ENCODE measurements at regions not wholly inside any gene's neighbourhood (a gene's known extent, or its start where the extent isn't known, plus 50 kb on each side); places are given as distances from the start of the nearest gene placed in this dataset.

- TF ChIP-seq CTCF (IDR thresholded peaks at IDR 0.05) = no peak
- no peak for TF ChIP-seq POLR2AphosphoS5 (IDR thresholded peaks at IDR 0.05)
- no peak for TF ChIP-seq POLR2A (IDR thresholded peaks at IDR 0.05)
- WGBS = 46% methylated on average over 2 of the region's 2 CpGs
- Histone ChIP-seq H3K4me3 (no peak overlapping the region), H3K9me3 (no peaks in the 10 kb centered on the region), H3K27me3 (replicated peaks; ENCODE audit: insufficient read depth) (no peaks in the 10 kb centered on the region), H3K4me1 (replicated peaks) (no peaks in the 10 kb centered on the region), H3K27ac (no peak overlapping the region), H3K36me3 (no peaks in the 10 kb centered on the region)
- no peak for DNase-seq (ENCODE audit: low spot score)
- intact Hi-C loops (cut with DNase I) = no loop called here
Observed at GRCh38 chr2:220365023-220365422, 737.6 kb downstream of the SLC4A3 start.

DNA sequence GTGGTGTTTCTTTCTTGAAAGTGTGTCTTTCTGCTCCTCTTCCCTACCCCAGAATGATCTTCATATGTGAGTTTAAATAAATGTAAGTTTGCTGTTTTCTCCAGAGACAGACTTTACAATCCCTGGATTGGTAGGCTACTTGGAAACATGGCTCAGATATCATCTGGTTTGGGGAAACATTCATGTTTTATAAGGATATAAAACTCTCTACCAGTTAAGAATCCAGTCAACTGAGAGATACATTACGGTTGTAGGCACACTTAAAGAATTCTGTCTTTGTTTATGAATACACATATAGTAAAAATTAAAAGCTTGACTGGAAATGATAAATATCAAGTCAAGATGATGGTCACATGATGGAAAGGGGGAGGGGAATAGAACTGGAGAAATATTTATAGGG is 739.3 kb downstream of the SLC4A3 start:
- Histone ChIP-seq H3K27ac (no peak overlapping the region), H3K27me3 (replicated peaks; ENCODE audit: insufficient read depth) (no peaks in the 10 kb centered on the region), H3K4me1 (replicated peaks) (no peaks in the 10 kb centered on the region), H3K4me3 (no peak overlapping the region), H3K9me3 (no peaks in the 10 kb centered on the region), H3K36me3 (no peaks in the 10 kb centered on the region)
- WGBS = 64% methylated on average over 1 of the region's 1 CpG
- TF ChIP-seq CTCF (IDR thresholded peaks at IDR 0.05) (no peak), POLR2A (IDR thresholded peaks at IDR 0.05) (no peak), POLR2AphosphoS5 (IDR thresholded peaks at IDR 0.05) (no peak)
- intact Hi-C loops (cut with DNase I) = no loop called here
- no peak for DNase-seq (ENCODE audit: low spot score)

DNA sequence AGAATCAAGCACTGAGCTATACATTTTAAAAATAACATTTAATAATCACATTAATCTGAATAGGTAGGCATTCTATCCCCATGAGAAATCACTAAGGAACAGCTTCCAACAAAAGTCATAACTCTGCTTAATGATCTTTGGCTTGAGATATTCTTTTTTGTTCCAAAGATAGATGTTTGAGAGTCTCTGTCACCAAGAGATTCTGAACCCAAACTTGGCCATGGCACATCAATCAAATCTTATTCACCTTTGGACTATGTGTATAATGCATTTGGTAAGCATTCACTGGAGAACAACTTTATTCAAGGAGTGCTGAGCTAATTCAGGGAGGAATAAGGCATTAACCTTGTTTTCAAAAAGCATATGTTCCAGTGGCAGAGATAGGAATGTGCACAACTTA is 743.3 kb downstream of the SLC4A3 start:
- Histone ChIP-seq H3K36me3 (no peaks in the 10 kb centered on the region), H3K9me3 (no peaks in the 10 kb centered on the region), H3K4me3 (no peak overlapping the region), H3K27me3 (replicated peaks; ENCODE audit: insufficient read depth) (no peaks in the 10 kb centered on the region), H3K4me1 (replicated peaks) (no peaks in the 10 kb centered on the region), H3K27ac (no peak overlapping the region)
- DNase-seq (ENCODE audit: low spot score) = no peak
- no peak for TF ChIP-seq POLR2AphosphoS5 (IDR thresholded peaks at IDR 0.05)
- no peak for TF ChIP-seq POLR2A (IDR thresholded peaks at IDR 0.05)
- no peak for TF ChIP-seq CTCF (IDR thresholded peaks at IDR 0.05)
- intact Hi-C loops (cut with DNase I) = no loop called here

GRCh38 chr2:220371211-220371610 is 743.8 kb downstream of the SLC4A3 start:
- Histone ChIP-seq H3K4me1 (replicated peaks) (no peaks in the 10 kb centered on the region), H3K27me3 (replicated peaks; ENCODE audit: insufficient read depth) (no peaks in the 10 kb centered on the region), H3K9me3 (no peaks in the 10 kb centered on the region), H3K36me3 (no peaks in the 10 kb centered on the region), H3K4me3 (no peak overlapping the region), H3K27ac (no peak overlapping the region)
- no peak for DNase-seq (ENCODE audit: low spot score)
- TF ChIP-seq POLR2A (IDR thresholded peaks at IDR 0.05) (no peak), CTCF (IDR thresholded peaks at IDR 0.05) (no peak), POLR2AphosphoS5 (IDR thresholded peaks at IDR 0.05) (no peak)
- 79% methylated on average over 2 of the region's 2 CpGs for WGBS
- intact Hi-C loops (cut with DNase I) = no loop called here

DNA sequence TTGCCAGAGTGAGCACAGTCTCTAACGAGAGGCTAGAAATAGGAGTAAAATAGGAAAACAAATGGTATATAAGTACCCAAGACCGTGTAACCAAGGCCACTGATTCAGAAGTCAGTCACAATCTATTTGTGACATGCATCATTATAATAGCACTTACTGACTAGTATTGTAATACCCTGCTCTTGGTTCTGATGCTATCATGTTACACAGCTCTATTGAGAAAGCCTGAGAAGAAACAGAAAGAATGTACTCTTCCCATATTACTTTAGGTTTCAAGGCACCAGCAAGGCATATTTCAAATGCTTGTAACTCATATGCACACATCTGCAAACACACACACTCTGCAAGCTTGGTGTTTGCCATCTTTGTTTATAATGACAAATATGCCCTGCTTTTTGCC is 746.4 kb downstream of the SLC4A3 start:
- no peak for DNase-seq (ENCODE audit: low spot score)
- Histone ChIP-seq H3K4me3 (no peak overlapping the region), H3K27ac (no peak overlapping the region), H3K36me3 (no peaks in the 10 kb centered on the region), H3K4me1 (replicated peaks) (no peaks in the 10 kb centered on the region), H3K9me3 (no peaks in the 10 kb centered on the region), H3K27me3 (replicated peaks; ENCODE audit: insufficient read depth) (no peaks in the 10 kb centered on the region)
- intact Hi-C loops (cut with DNase I) = no loop called here
- no peak for TF ChIP-seq POLR2A (IDR thresholded peaks at IDR 0.05)
- TF ChIP-seq CTCF (IDR thresholded peaks at IDR 0.05) = no peak
- TF ChIP-seq POLR2AphosphoS5 (IDR thresholded peaks at IDR 0.05) = no peak
- 63% methylated on average over 2 of the region's 2 CpGs for WGBS
